Thyroid gland (tissue), 4 donors: ENCODE measurements at regions not wholly inside any gene's neighbourhood (a gene's known extent, or its start where the extent isn't known, plus 50 kb on each side); places are given as distances from the start of the nearest gene placed in this dataset.
"Not testable (repeated sequence)": the region's sequence is repeated elsewhere in the genome, so short reads cannot be mapped to it uniquely, and the experiment has no call there.

ENCODE experiments used
- POLR2A ChIP-seq, 2 donors: fragments of 450-650 bp; IDR thresholded peaks; one replicate each; pipeline ENCODE4 v1.6.1; 2017; ENCODE audit warnings: antibody characterized with exemption in 2 of 2, mild to moderate bottlenecking in 2 of 2, moderate library complexity in 1 of 2
- TF ChIP-seq, protein P1 (sequence below), 6 experiments: fragments of 200-600 bp in 3 of 6; fragments of 450-650 bp in 3 of 6; sonication (generic) in 3 of 6; IDR thresholded peaks; one replicate each; pipeline ENCODE4 v1.5.1; 2016 to 2019; ENCODE audit warnings: antibody characterized with exemption in 6 of 6, mild to moderate bottlenecking in 2 of 6, inconsistent platforms in 1 of 6, moderate library complexity in 1 of 6

DNA sequence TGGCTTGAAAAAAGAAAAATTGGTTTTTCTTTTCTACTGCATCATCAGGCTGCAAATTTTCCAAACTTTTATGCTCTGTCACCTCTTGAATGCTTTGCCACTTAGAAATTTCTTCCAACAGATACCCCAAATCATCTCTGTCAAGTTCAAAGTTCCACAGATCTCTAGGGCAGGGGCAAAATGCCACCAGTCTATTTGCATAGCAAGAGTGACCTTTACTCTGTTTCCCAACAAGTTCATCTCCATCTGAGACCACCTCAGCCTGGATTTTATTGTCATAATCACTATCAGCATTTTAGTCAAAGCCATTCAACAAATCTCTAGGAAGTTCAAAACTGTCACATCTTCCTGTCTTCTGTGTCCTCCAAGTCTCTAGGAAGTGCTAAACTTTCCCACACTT, 240.3 kb downstream of the DPY19L2 start:
- TF ChIP-seq, protein P1, sequence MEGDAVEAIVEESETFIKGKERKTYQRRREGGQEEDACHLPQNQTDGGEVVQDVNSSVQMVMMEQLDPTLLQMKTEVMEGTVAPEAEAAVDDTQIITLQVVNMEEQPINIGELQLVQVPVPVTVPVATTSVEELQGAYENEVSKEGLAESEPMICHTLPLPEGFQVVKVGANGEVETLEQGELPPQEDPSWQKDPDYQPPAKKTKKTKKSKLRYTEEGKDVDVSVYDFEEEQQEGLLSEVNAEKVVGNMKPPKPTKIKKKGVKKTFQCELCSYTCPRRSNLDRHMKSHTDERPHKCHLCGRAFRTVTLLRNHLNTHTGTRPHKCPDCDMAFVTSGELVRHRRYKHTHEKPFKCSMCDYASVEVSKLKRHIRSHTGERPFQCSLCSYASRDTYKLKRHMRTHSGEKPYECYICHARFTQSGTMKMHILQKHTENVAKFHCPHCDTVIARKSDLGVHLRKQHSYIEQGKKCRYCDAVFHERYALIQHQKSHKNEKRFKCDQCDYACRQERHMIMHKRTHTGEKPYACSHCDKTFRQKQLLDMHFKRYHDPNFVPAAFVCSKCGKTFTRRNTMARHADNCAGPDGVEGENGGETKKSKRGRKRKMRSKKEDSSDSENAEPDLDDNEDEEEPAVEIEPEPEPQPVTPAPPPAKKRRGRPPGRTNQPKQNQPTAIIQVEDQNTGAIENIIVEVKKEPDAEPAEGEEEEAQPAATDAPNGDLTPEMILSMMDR (IDR thresholded peaks at IDR 0.05), result not testable (repeated sequence)
- not testable (repeated sequence) for TF ChIP-seq POLR2A (IDR thresholded peaks at IDR 0.05)
